ENCODE measurements at regions not wholly inside any gene's neighbourhood (a gene's known extent, or its start where the extent isn't known, plus 50 kb on each side); places are given as distances from the start of the nearest gene placed in this dataset.
A peak's percentile ranks its signal among the peaks of the same experiment; 100 is the strongest.
"Not testable (repeated sequence)": the region's sequence is repeated elsewhere in the genome, so short reads cannot be mapped to it uniquely, and the experiment has no call there.

GRCh38 chr6:33895296-33895695, 91.5 kb upstream of the MLN start:
- DNase-seq (ENCODE audit: low read depth in 2 of 2) = no peak

- DNase-seq (ENCODE audit: low read depth in 2 of 2) = peak in 1 of 2 experiments; percentile 11
Observed at GRCh38 chr6:33894438-33894837, 90.6 kb upstream of the MLN start.

GRCh38 chr6:33892581-33893346, 89.0 kb upstream of the MLN start:
- DNase-seq (ENCODE audit: low read depth in 2 of 2) = no peak

- DNase-seq (ENCODE audit: low read depth in 2 of 2) = no peak
Observed at GRCh38 chr6:33888664-33889200, 84.9 kb upstream of the MLN start.

GRCh38 chr6:33888183-33888582, 84.4 kb upstream of the MLN start:
- no peak for DNase-seq (ENCODE audit: low read depth in 2 of 2)

GRCh38 chr6:33886673-33887144, 82.9 kb upstream of the MLN start:
- peak; percentile 82 for DNase-seq (ENCODE audit: low read depth in 2 of 2)

- DNase-seq (ENCODE audit: low read depth in 2 of 2) = no peak
Observed at GRCh38 chr6:33885132-33886057, 81.6 kb upstream of the MLN start.

GRCh38 chr6:33883621-33884020, 79.8 kb upstream of the MLN start:
- not testable (repeated sequence) for DNase-seq (ENCODE audit: low read depth in 2 of 2)

GRCh38 chr6:33882154-33882553, 78.4 kb upstream of the MLN start:
- no peak for DNase-seq (ENCODE audit: low read depth in 2 of 2)

GRCh38 chr6:33880766-33881165, 77.0 kb upstream of the MLN start:
- no peak for DNase-seq (ENCODE audit: low read depth in 2 of 2)

- DNase-seq (ENCODE audit: low read depth in 2 of 2) = no peak
Observed at GRCh38 chr6:33880104-33880678, 76.4 kb upstream of the MLN start.

- no peak for DNase-seq (ENCODE audit: low read depth in 2 of 2)
Observed at GRCh38 chr6:33878562-33878961, 74.8 kb upstream of the MLN start.

- DNase-seq (ENCODE audit: low read depth in 2 of 2) = no peak
Observed at GRCh38 chr6:33877982-33878535, 74.3 kb upstream of the MLN start.

GRCh38 chr6:33875696-33876095, 71.9 kb upstream of the MLN start:
- no peak for DNase-seq (ENCODE audit: low read depth in 2 of 2)

GRCh38 chr6:33875141-33875581, 71.4 kb upstream of the MLN start:
- no peak for DNase-seq (ENCODE audit: low read depth in 2 of 2)

GRCh38 chr6:33874136-33874760, 70.4 kb upstream of the MLN start:
- DNase-seq (ENCODE audit: low read depth in 2 of 2) = no peak

- DNase-seq (ENCODE audit: low read depth in 2 of 2) = no peak
Observed at GRCh38 chr6:33872761-33873160, 69.0 kb upstream of the MLN start.

- DNase-seq (ENCODE audit: low read depth in 2 of 2) = no peak
Observed at GRCh38 chr6:33869826-33870423, 66.1 kb upstream of the MLN start.

- no peak for DNase-seq (ENCODE audit: low read depth in 2 of 2)
Observed at GRCh38 chr6:33869121-33869520, 65.3 kb upstream of the MLN start.

- DNase-seq (ENCODE audit: low read depth in 2 of 2) = no peak
Observed at GRCh38 chr6:33868141-33868540, 64.3 kb upstream of the MLN start.
